ENCODE measurements at regions not wholly inside any gene's neighbourhood (a gene's known extent, or its start where the extent isn't known, plus 50 kb on each side); places are given as distances from the start of the nearest gene placed in this dataset.

GRCh38 chr11:105328061-105328460 lies 188.5 kb upstream of the CARD18 start:
- Mint-ChIP-seq H3K27me3 (peaks cover 4% of the 10 kb centered on the region), H3K9me3 (peaks cover 5% of the 10 kb centered on the region), H3K4me1 (no peaks in the 10 kb centered on the region), H3K27ac (no peak overlapping the region), H3K36me3 (ENCODE audit: low read depth) (no peaks in the 10 kb centered on the region), H3K4me3 (no peak overlapping the region)
- ATAC-seq (replicated peaks), result no peak

- Mint-ChIP-seq H3K36me3 (ENCODE audit: low read depth) (no peaks in the 10 kb centered on the region), H3K4me3 (no peak overlapping the region), H3K27ac (no peak overlapping the region), H3K9me3 (no peaks in the 10 kb centered on the region), H3K4me1 (no peaks in the 10 kb centered on the region), H3K27me3 (no peaks in the 10 kb centered on the region)
- no peak for ATAC-seq (replicated peaks)
Observed at GRCh38 chr11:105324156-105324555, 184.6 kb upstream of the CARD18 start.

GRCh38 chr11:105321696-105322095 lies 182.1 kb upstream of the CARD18 start:
- no peaks in the 10 kb centered on the region for H3K9me3 Mint-ChIP-seq
- no peak overlapping the region for H3K4me3 Mint-ChIP-seq
- ATAC-seq (replicated peaks), result no peak
- no peak overlapping the region for H3K27ac Mint-ChIP-seq
- no peaks in the 10 kb centered on the region for H3K36me3 Mint-ChIP-seq (ENCODE audit: low read depth)
- no peaks in the 10 kb centered on the region for H3K27me3 Mint-ChIP-seq
- no peaks in the 10 kb centered on the region for H3K4me1 Mint-ChIP-seq

GRCh38 chr11:105315287-105315686 lies 175.7 kb upstream of the CARD18 start:
- Mint-ChIP-seq H3K27me3 (no peaks in the 10 kb centered on the region), H3K4me3 (no peak overlapping the region), H3K27ac (no peak overlapping the region), H3K9me3 (no peaks in the 10 kb centered on the region), H3K36me3 (ENCODE audit: low read depth) (no peaks in the 10 kb centered on the region), H3K4me1 (no peaks in the 10 kb centered on the region)
- no peak for ATAC-seq (replicated peaks)

- Mint-ChIP-seq H3K27ac (no peak overlapping the region), H3K27me3 (no peaks in the 10 kb centered on the region), H3K36me3 (ENCODE audit: low read depth) (no peaks in the 10 kb centered on the region), H3K4me3 (no peak overlapping the region), H3K4me1 (no peaks in the 10 kb centered on the region), H3K9me3 (no peaks in the 10 kb centered on the region)
- no peak for ATAC-seq (replicated peaks)
Observed at GRCh38 chr11:105312266-105312665, 172.7 kb upstream of the CARD18 start.

- H3K27ac Mint-ChIP-seq, result peak overlapping the region; percentile 71
Observed at GRCh38 chr11:105298630-105299029, 159.1 kb upstream of the CARD18 start.

GRCh38 chr11:105298174-105298573 lies 158.6 kb upstream of the CARD18 start:
- H3K27me3 Mint-ChIP-seq, result no peaks in the 10 kb centered on the region
- peak overlapping the region; percentile 21 for H3K4me3 Mint-ChIP-seq
- no peaks in the 10 kb centered on the region for H3K36me3 Mint-ChIP-seq (ENCODE audit: low read depth)
- peaks cover 8% of the 10 kb centered on the region for H3K4me1 Mint-ChIP-seq
- peak; percentile 37 for ATAC-seq (replicated peaks)
- H3K27ac Mint-ChIP-seq, result peak overlapping the region; percentile 71
- H3K9me3 Mint-ChIP-seq, result peaks cover 3% of the 10 kb centered on the region

More at GRCh38 chr11:105298630-105299029, 159.1 kb upstream of the CARD18 start:
- peak overlapping the region; percentile 21 for H3K4me3 Mint-ChIP-seq
- no peaks in the 10 kb centered on the region for H3K36me3 Mint-ChIP-seq (ENCODE audit: low read depth)
- peak; percentile 56 for ATAC-seq (replicated peaks)
- peaks cover 8% of the 10 kb centered on the region for H3K4me1 Mint-ChIP-seq
- H3K9me3 Mint-ChIP-seq, result peaks cover 3% of the 10 kb centered on the region
- H3K27me3 Mint-ChIP-seq, result no peaks in the 10 kb centered on the region

- ATAC-seq (replicated peaks), result peak; percentile 86
- Mint-ChIP-seq H3K27ac (peak overlapping the region; percentile 82), H3K4me1 (peaks cover 8% of the 10 kb centered on the region), H3K27me3 (no peaks in the 10 kb centered on the region), H3K4me3 (peak overlapping the region; percentile 24), H3K36me3 (ENCODE audit: low read depth) (no peaks in the 10 kb centered on the region), H3K9me3 (peaks cover 3% of the 10 kb centered on the region)
Observed at GRCh38 chr11:105297463-105297862, 157.9 kb upstream of the CARD18 start.

GRCh38 chr11:105296806-105297205 lies 157.2 kb upstream of the CARD18 start:
- H3K4me3 Mint-ChIP-seq, result peak overlapping the region; percentile 24
- H3K27me3 Mint-ChIP-seq, result no peaks in the 10 kb centered on the region
- peak overlapping the region; percentile 82 for H3K27ac Mint-ChIP-seq
- no peaks in the 10 kb centered on the region for H3K36me3 Mint-ChIP-seq (ENCODE audit: low read depth)
- ATAC-seq (replicated peaks), result peak; percentile 7
- H3K4me1 Mint-ChIP-seq, result peaks cover 8% of the 10 kb centered on the region
- H3K9me3 Mint-ChIP-seq, result peaks cover under 1% of the 10 kb centered on the region

- H3K36me3 Mint-ChIP-seq (ENCODE audit: low read depth), result no peaks in the 10 kb centered on the region
- H3K4me3 Mint-ChIP-seq, result no peak overlapping the region
Observed at GRCh38 chr11:105296386-105296785, 156.8 kb upstream of the CARD18 start.

GRCh38 chr11:105282658-105283057 lies 143.1 kb upstream of the CARD18 start:
- no peak for ATAC-seq (replicated peaks)
- Mint-ChIP-seq H3K9me3 (peaks cover 5% of the 10 kb centered on the region), H3K27me3 (peaks cover 14% of the 10 kb centered on the region), H3K27ac (no peak overlapping the region), H3K4me1 (no peaks in the 10 kb centered on the region), H3K4me3 (no peak overlapping the region), H3K36me3 (ENCODE audit: low read depth) (no peaks in the 10 kb centered on the region)

More at GRCh38 chr11:105296386-105296785, 156.8 kb upstream of the CARD18 start:
- ATAC-seq (replicated peaks), result no peak
- Mint-ChIP-seq H3K4me1 (peaks cover 8% of the 10 kb centered on the region), H3K9me3 (no peaks in the 10 kb centered on the region), H3K27ac (no peak overlapping the region), H3K27me3 (no peaks in the 10 kb centered on the region)

- Mint-ChIP-seq H3K4me1 (no peaks in the 10 kb centered on the region), H3K27me3 (peaks cover 3% of the 10 kb centered on the region), H3K27ac (no peak overlapping the region), H3K36me3 (ENCODE audit: low read depth) (no peaks in the 10 kb centered on the region), H3K9me3 (no peaks in the 10 kb centered on the region), H3K4me3 (no peak overlapping the region)
- ATAC-seq (replicated peaks), result no peak
Observed at GRCh38 chr11:105274631-105275030, 135.1 kb upstream of the CARD18 start.

GRCh38 chr11:105273660-105274280 lies 134.2 kb upstream of the CARD18 start:
- H3K27me3 Mint-ChIP-seq, result peaks cover 3% of the 10 kb centered on the region
- H3K36me3 Mint-ChIP-seq (ENCODE audit: low read depth), result no peaks in the 10 kb centered on the region
- H3K4me3 Mint-ChIP-seq, result no peak overlapping the region
- no peaks in the 10 kb centered on the region for H3K4me1 Mint-ChIP-seq
- H3K9me3 Mint-ChIP-seq, result no peaks in the 10 kb centered on the region
- ATAC-seq (replicated peaks), result no peak
- H3K27ac Mint-ChIP-seq, result no peak overlapping the region

GRCh38 chr11:105269862-105270261 lies 130.3 kb upstream of the CARD18 start:
- peaks cover 3% of the 10 kb centered on the region for H3K27me3 Mint-ChIP-seq
- H3K27ac Mint-ChIP-seq, result no peak overlapping the region
- H3K4me3 Mint-ChIP-seq, result no peak overlapping the region
- H3K4me1 Mint-ChIP-seq, result no peaks in the 10 kb centered on the region
- ATAC-seq (replicated peaks), result no peak
- no peaks in the 10 kb centered on the region for H3K9me3 Mint-ChIP-seq
- no peaks in the 10 kb centered on the region for H3K36me3 Mint-ChIP-seq (ENCODE audit: low read depth)

GRCh38 chr11:105268404-105269062 lies 129.0 kb upstream of the CARD18 start:
- no peak overlapping the region for H3K27ac Mint-ChIP-seq

More at GRCh38 chr11:105268404-105269062, 129.0 kb upstream of the CARD18 start:
- Mint-ChIP-seq H3K4me3 (no peak overlapping the region), H3K27me3 (peaks cover 3% of the 10 kb centered on the region), H3K4me1 (no peaks in the 10 kb centered on the region), H3K9me3 (no peaks in the 10 kb centered on the region), H3K36me3 (ENCODE audit: low read depth) (no peaks in the 10 kb centered on the region)
- no peak for ATAC-seq (replicated peaks)
